GM18870 (cell line): ENCODE measurements at regions not wholly inside any gene's neighbourhood (a gene's known extent, or its start where the extent isn't known, plus 50 kb on each side); places are given as distances from the start of the nearest gene placed in this dataset.

ENCODE experiments used
- ATAC-seq: cut with Tn5 transposase; IDR thresholded peaks from one replicate; pipeline ENCODE4 v1.9.1; 2021; ENCODE audit warnings: moderate library complexity; ENCODE audit not compliant: unreplicated experiment

- no peak for ATAC-seq
Measured at GRCh38 chrX:139293991-139294390, 236.5 kb upstream of the F9 start.

- peak; percentile 90 for ATAC-seq
Measured at GRCh38 chrX:139290310-139290709, 240.2 kb upstream of the F9 start.

GRCh38 chrX:139287155-139287924, 243.2 kb upstream of the F9 start:
- ATAC-seq = no peak

GRCh38 chrX:139286342-139286741, 244.2 kb upstream of the F9 start:
- ATAC-seq = no peak

DNA sequence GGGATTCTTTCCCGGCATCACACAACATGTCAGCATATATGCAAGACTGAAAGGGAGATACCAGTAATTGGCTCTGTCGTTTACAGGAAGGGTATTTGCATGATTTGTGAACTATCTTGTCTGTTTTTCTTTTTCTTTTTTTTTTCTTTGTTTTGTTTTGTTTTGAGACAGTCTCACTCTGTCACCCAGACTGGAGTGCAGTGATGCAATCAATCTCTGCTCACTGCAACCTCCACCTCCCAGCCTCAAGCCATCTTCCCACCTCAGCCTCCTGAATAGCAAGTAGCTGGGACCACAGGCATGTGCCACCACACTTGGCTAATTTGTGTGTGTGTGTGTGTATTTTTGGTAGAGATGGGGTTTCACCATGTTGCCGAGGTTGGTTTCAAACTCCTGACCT, 262.7 kb upstream of the F9 start:
- no peak for ATAC-seq

GRCh38 chrX:139246295-139246694, 284.2 kb upstream of the F9 start:
- ATAC-seq = no peak

DNA sequence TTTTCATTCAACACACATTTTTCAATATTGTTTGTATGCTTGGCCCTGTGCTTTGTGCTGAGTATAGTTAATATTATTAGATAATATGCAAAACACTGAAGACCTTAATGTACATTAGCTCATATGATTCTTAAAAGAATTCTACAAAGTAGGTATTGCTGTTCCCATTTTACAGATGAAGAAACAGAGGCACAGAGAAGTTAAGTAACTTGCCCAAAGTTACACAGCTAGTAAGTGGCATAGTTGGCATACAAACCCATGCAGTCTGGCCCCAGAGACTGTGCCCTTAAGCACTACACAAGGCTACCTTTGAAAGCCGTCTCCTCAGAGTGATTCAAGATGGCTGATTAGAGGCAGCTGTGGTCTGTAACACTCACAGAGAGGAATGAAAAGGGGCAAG, 293.4 kb upstream of the F9 start:
- no peak for ATAC-seq

DNA sequence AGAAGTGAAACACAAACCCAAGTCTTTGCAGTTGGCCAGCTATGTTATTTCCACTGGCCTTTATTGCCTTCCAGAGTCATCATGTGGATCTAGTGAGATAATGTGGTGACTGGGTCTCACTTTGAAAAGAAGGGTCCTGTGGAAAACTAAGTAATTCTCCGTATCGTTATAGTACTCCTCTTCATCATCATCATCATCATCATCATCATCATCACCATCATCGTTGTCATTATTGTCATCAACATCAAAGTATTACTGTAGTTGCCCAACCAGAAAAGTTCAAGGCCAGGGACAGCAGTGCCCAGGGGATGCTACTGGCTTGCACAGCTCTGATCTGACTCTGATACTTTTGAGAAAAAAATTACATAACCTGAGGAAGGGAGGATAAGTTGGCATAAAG, 295.6 kb upstream of the F9 start:
- no peak for ATAC-seq

DNA sequence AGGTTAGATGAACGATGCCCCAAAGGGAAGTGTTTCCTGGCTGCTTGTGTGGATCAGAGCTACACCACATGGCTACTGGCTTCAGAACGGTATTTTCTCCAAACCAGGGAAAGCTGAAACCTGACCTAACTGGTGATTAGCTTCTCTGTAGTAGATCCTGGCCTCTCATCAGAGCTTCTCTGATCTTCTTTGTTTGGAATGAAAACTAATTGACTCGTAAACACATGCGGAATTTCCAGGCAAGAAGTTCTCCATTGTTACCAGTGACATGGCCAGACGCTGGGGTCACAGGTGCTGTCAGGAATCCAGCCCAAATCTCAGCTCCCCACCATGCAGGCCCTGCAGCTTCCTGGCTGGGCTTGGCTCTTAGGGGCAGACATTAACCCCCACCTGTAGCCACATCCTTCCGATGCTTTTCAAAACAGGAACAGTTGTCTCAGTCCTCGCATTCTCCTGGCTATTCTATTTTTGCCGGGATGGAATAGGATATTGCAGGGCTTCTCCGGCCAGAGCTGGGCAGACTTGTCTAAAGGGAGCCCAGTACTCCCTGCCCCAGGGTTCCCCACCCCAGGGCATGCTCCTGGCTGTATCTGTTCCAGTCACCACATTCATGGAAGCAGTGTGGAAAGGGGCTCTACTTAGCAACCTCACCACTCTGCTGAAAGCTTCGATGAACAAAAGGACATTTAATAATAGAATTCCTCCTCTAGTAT, 305.4 kb upstream of the F9 start:
- no peak for ATAC-seq

DNA sequence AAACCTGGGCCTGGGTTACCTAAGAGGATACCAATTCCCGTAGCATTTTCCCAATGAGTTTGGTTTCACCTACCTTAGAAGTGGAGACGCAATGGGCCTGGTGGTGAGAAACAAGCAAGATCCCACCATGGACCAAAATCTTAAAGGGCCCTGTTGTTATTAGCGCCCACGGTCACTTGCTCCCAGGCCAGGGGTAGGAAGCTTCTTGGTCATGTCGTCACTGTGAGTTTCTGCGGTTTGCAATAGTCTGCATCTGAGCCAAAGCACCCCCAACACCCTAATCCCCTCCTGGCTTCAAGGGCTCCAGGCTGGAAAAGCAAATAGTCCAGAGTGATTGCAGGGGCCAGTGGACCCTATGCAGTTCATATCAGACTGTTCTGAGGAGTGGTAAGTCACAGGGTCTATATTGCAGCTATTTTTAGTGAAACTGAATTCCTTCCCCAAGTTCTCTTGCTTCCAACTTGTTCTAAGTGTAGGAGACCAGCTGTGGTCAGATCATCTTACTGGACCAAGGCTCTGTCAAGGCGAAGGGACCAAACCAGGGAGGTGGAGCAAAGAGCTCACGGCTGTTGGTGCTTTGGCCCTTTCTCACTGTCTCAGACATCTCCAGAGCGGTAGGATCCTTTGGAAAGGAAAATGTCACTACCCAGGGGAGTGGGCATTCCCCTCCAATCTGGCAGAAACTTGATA, 307.9 kb upstream of the F9 start:
- ATAC-seq = no peak

- ATAC-seq = no peak
Measured at GRCh38 chrX:139213241-139213709, 317.3 kb upstream of the F9 start.

DNA sequence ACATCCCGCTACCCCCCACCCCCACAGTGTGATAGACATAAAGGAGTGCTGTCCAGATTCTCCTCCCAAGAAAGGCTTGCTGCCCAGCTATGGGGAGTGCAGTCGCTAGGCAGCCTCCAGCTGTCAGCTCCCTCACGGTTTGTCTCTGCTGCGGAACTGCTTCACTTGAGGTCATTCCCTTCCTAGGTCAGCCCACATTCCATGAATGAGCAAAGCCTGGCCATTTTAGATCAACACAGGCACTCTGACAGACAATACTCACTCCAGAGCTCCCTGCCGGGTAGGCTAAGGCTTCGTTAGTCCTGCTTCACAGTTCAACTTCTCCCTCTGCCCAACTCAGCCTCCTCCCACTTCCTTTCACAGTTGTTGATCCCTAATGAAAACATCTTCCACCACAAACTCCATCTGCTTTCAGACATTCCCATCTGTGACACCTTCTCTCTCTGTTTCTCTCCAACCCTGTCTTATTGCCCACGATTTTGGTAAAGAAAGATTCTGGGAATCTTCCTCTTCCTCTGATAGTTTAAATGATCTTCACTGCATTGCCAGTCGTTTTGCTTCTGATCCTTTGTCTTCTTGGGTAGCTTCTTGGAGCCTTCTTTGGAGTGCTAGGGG, 318.9 kb upstream of the F9 start:
- no peak for ATAC-seq

- no peak for ATAC-seq
Measured at GRCh38 chrX:139209342-139209741, 321.2 kb upstream of the F9 start.

- ATAC-seq = no peak
Measured at GRCh38 chrX:139207655-139208054, 322.9 kb upstream of the F9 start.

GRCh38 chrX:139206914-139207313, 323.6 kb upstream of the F9 start:
- ATAC-seq = no peak

DNA sequence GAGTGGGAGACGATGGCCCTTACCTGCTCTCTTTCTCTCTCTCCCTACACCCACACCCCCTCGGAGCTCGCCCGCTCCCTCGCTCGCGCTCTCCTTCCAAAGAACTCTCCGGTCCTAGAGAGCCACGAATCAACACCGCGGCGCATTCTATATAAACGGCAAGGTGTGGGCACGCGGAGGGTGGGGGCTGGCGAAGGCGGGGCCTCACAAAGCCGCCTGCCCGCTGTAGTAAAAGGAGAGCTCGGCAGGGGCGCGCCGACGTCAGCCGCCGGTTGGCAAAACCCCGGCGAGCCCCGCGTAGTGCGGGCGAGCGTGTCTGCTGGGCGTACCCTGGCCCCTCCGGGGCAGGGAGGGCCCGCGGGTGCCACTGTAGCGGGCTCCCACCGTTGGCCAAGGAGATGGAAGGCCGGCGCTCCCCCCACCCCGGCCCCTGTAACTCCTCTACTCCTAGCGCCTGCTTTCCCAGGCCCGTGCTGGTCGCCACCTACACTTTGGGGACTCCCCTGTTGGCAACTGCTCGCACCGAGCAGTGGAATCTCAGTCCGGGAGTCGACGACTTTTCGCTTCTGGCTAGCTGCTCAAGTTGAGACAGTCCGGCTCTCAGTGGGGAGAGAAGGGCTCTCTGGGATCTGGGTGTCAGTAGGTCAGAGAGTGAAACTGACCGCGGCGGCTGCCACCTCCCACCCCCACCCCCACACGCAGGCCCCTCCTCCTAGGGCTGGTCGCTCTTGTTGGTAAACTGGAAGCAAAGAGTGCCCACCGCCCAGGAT, 325.5 kb upstream of the F9 start:
- no peak for ATAC-seq

GRCh38 chrX:139204571-139204897, 326.0 kb upstream of the F9 start:
- no peak for ATAC-seq

DNA sequence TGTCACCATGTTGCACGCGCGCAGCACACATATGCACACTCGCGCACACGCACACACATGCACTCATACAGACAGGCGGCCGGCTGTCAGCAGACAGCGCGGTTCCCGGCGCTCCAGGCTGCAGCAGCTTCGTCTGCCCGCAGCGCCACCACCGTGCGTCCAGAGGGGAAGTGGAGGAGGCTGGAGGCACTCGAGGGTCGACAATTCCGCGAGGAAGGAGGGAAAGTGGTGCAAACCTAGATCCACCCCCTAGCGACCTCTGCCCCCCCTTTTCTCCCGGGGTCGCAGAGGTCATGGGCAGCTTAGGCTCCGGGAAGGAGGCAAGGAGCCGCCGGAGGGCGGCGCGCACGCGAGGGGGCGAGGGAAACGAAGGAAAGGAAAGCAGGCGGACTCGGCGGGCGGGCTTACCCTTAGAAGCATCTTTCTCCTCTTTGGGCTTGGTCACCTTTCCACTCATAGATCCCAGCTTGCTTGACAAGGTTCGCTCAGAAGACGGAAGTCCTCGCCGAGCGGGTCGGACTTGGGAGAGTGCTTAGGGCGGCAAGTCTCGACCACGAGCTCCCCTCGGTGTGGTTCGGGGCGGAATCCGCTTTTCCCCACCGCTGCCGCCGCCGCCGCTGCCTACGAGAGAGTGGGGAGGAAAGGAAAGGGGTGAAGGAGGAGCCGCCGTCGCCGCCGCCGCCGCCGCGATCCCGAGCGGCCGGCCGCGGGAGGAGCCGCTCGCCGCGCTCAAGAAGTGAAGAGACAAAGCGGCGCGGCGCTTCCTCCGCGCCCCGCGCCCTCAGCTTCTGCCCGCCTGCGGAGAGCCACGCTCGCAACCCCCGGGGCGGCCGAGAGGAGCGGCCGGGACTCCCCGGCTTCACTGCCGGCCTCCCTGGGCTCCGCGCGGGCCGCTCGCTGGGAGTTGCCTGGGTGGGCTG, 326.6 kb upstream of the F9 start:
- ATAC-seq = no peak

DNA sequence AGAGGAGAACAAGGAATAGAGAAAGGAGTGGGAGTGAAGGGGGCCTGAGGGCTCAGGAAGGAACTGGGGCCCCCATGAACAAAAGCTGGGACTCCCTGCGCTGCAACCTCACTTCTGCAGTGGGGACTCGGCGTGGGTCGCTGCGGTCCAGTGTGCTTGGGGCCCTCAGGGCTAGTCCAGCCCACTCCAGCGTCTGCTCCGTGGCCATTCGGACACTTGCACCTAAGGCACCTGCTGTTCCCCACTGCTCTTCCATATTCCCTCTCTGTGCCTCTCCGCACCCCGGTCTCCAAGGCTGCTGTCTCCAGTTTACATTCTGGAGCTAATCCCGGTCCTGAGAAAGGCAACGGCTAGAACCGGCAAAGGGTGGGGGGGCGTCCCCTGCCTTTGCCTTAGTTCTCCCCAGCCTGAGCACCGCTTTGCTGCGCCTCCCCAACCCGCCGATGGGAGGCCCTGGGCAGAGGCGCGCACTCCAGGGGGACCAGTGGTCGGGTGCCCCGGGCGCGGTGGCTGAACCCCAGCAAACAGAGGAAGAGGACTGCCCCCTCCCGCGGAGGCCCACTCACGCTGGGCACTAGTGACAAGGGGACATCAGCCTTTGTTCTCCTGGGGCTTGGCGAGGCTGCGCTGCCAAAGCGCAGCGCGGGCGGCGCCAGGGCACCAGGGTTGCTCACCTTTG, 327.7 kb upstream of the F9 start:
- ATAC-seq = no peak
